K562 (cell line): ENCODE measurements at regions not wholly inside any gene's neighbourhood (a gene's known extent, or its start where the extent isn't known, plus 50 kb on each side); places are given as distances from the start of the nearest gene placed in this dataset.

Experiments used
- ATAC-seq: fragments of 200-7000 bp; cut with Tn5 transposase; 3 replicates; pipeline ENCODE4 v1.9.1; 2020; ENCODE audit warnings: moderate library complexity
- BruUV-seq: library from RNA; stranded (reverse); fragments of 400-500 nt; replicated peaks from 2 replicates; lab custom pipeline; 2021; lab: Mats Ljungman, UMichigan
- CTCF ChIA-PET: fragments of 300-600 bp; formaldehyde crosslinking; extraction: SDS; loops from one replicate; lab custom pipeline; 2021; ENCODE audit warnings: low intra/inter-chr PET ratio; lab: Yijun Ruan, JAX
- POLR2A ChIA-PET: fragments of 300-600, 350-650 bp; sonication (Branson Sonifier 250); formaldehyde crosslinking; extraction: SDS; loops from one replicate; lab custom pipeline; 2021; ENCODE audit warnings: antibody characterized with exemption, inconsistent platforms; lab: Yijun Ruan, JAX
- DNase-seq, 4 experiments: peaks; one replicate each; pipeline versions ENCODE4 v3.0.0 to v3.0.0-alpha.2; 2011 to 2018; ENCODE audit warnings: low spot score in 3 of 4, mixed read lengths in 3 of 4; ENCODE audit errors: extremely low read depth in 1 of 4
- FAIRE-seq: peaks from 2 replicates; lab custom pipeline; 2011; peaks lifted over from hg19 to GRCh38; lab: Jason Lieb, UNC
- H2AFZ ChIP-seq: 2 replicates; pipeline ENCODE4 v1.6.0; 2011; ENCODE audit warnings: low read depth, low read length, control low read depth, inconsistent platforms
- H3K27ac ChIP-seq: fragments of 200-600 bp; 3 replicates; pipeline ENCODE4 v1.8.0; 2011; ENCODE audit warnings: low read depth, mild to moderate bottlenecking, control low read depth, inconsistent platforms, low read length, moderate library complexity, mixed read lengths; ENCODE audit errors: extremely low read depth
- H3K27me3 ChIP-seq, 2 experiments: fragments of 300-600 bp in 1 of 2; 2 replicates in 1 of 2; 3 replicates in 1 of 2; pipeline versions ENCODE4 v1.6.0 to v1.8.0; 2011; ENCODE audit warnings: inconsistent platforms in 2 of 2, low read length in 2 of 2, mild to moderate bottlenecking in 1 of 2, mixed read lengths in 1 of 2, moderate library complexity in 1 of 2; ENCODE audit not compliant: control insufficient read depth in 2 of 2, insufficient read depth in 2 of 2
- H3K36me3 ChIP-seq: fragments of 300-600 bp; 3 replicates; pipeline ENCODE4 v1.8.0; 2011; ENCODE audit warnings: mild to moderate bottlenecking, low read length, inconsistent platforms; ENCODE audit not compliant: control insufficient read depth, insufficient read depth
- H3K4me1 ChIP-seq, 2 experiments: fragments of 200-600 bp in 1 of 2; replicated peaks in 1 of 2; 2 replicates in 1 of 2; 3 replicates in 1 of 2; pipeline versions ENCODE4 v1.5.1 to v1.8.0; 2011; ENCODE audit warnings: inconsistent platforms in 2 of 2, low read length in 2 of 2, mild to moderate bottlenecking in 1 of 2, mixed read lengths in 1 of 2, moderate library complexity in 1 of 2; ENCODE audit not compliant: control insufficient read depth in 2 of 2, insufficient read depth in 2 of 2
- H3K4me2 ChIP-seq: 2 replicates; pipeline ENCODE4 v1.6.1; 2011; ENCODE audit warnings: low read length, control low read depth, inconsistent platforms, mixed read lengths; ENCODE audit not compliant: insufficient read depth
- H3K4me3 ChIP-seq: fragments of 200-600 bp; sonication (generic), shearing (Covaris generic); 2 replicates; pipeline ENCODE4 v1.5.1; 2016; ENCODE audit warnings: control low read depth, inconsistent platforms
- H3K79me2 ChIP-seq: fragments of 200-600 bp; 3 replicates; pipeline ENCODE4 v1.8.0; 2011; ENCODE audit warnings: low read length, inconsistent platforms; ENCODE audit not compliant: control insufficient read depth, insufficient read depth
- H3K9ac ChIP-seq, 2 experiments: 2 replicates each; pipeline versions ENCODE4 v1.6.0 to v1.6.1; 2011; ENCODE audit warnings: low read depth in 2 of 2, low read length in 2 of 2, control low read depth in 1 of 2, inconsistent platforms in 1 of 2, mild to moderate bottlenecking in 1 of 2, mixed read lengths in 1 of 2; ENCODE audit not compliant: insufficient read depth in 1 of 2
- H3K9me1 ChIP-seq: one replicate; pipeline ENCODE4 v1.6.0; 2011; ENCODE audit warnings: inconsistent platforms, mild to moderate bottlenecking, low read length, moderate library complexity; ENCODE audit not compliant: control insufficient read depth, insufficient read depth
- H3K9me3 ChIP-seq: replicated peaks from 2 replicates; pipeline ENCODE4 v1.5.1; 2011; ENCODE audit warnings: low read depth, low read length, inconsistent platforms; ENCODE audit not compliant: control insufficient read depth, insufficient read depth
- H4K20me1 ChIP-seq: replicated peaks from 2 replicates; pipeline ENCODE4 v1.6.1; 2011; ENCODE audit warnings: low read length, inconsistent platforms, mixed read lengths; ENCODE audit not compliant: control insufficient read depth, insufficient read depth
- FOXA1 ChIP-seq: fragments of 450-650 bp; IDR thresholded peaks from 2 replicates; pipeline ENCODE4 v1.6.1; 2016; ENCODE audit warnings: mild to moderate bottlenecking, borderline replicate concordance
- HNRNPH1 ChIP-seq: fragments of 200-400 bp; formaldehyde crosslinking; optimal IDR thresholded peaks from 2 replicates; pipeline ENCODE3; 2017; ENCODE audit warnings: low read depth, mild to moderate bottlenecking, low read length, moderate library complexity
- MCM2 ChIP-seq: fragments of 450-650 bp; IDR thresholded peaks from 2 replicates; pipeline ENCODE4 v1.6.1; 2017; ENCODE audit warnings: low read depth, mild to moderate bottlenecking
- MIER1 ChIP-seq: fragments of 450-650 bp; IDR thresholded peaks from 2 replicates; pipeline ENCODE4 v1.6.1; 2016; ENCODE audit warnings: antibody characterized with exemption, mild to moderate bottlenecking, low read depth
- PTTG1 ChIP-seq: fragments of 450-650 bp; IDR thresholded peaks from 2 replicates; pipeline ENCODE4 v1.6.1; 2016; ENCODE audit warnings: low read depth, mild to moderate bottlenecking, missing genetic modification characterization, missing compliant biosample characterization
- SAFB ChIP-seq: fragments of 200-400 bp; formaldehyde crosslinking; IDR thresholded peaks from 2 replicates; pipeline ENCODE4 v1.6.1; 2017; ENCODE audit warnings: low read depth, low read length, borderline replicate concordance
- SAFB2 ChIP-seq: fragments of 200-400 bp; formaldehyde crosslinking; IDR thresholded peaks from 2 replicates; pipeline ENCODE4 v1.6.1; 2018; ENCODE audit warnings: borderline replicate concordance, low read length, low read depth, moderate library complexity; ENCODE audit not compliant: severe bottlenecking
- SMARCB1 ChIP-seq: IDR thresholded peaks from 2 replicates; pipeline ENCODE4 v1.6.1; 2011; ENCODE audit warnings: improper control_type of control experiment, low read depth; ENCODE audit not compliant: insufficient read length
- SRSF7 ChIP-seq: fragments of 200-400 bp; formaldehyde crosslinking; optimal IDR thresholded peaks from 2 replicates; pipeline ENCODE3; 2017; ENCODE audit warnings: mild to moderate bottlenecking, low read depth, low read length
- SUPT5H ChIP-seq: fragments of 450-650 bp; IDR thresholded peaks from 2 replicates; pipeline ENCODE4 v1.6.1; 2016
- TCFL5 ChIP-seq: fragments of 250-450 bp; sonication (Bioruptor Pico); conservative IDR thresholded peaks from 2 replicates; pipeline ENCODE4 v1.6.1; 2021; ENCODE audit warnings: mild to moderate bottlenecking, moderate library complexity, matching md5 sums
- THRAP3 ChIP-seq: fragments of 450-650 bp; IDR thresholded peaks from 2 replicates; pipeline ENCODE4 v1.6.1; 2016; ENCODE audit warnings: mild to moderate bottlenecking, inconsistent platforms, borderline replicate concordance
- ZBED1 ChIP-seq: IDR thresholded peaks from 2 replicates; pipeline ENCODE4 v1.6.1; 2014
- ZNF121 ChIP-seq: sonication (generic); formaldehyde crosslinking; conservative IDR thresholded peaks from 2 replicates; pipeline ENCODE4 v1.8.0; 2022; ENCODE audit warnings: missing genetic modification reagents
- ZNF175 ChIP-seq: fragments of 200-800 bp; sonication (Bioruptor generic); IDR thresholded peaks from 2 replicates; pipeline ENCODE4 v1.6.1; 2016; ENCODE audit warnings: low read depth, mild to moderate bottlenecking, missing genetic modification characterization, missing compliant biosample characterization
- ZNF23 ChIP-seq: fragments of 250-450 bp; sonication (Bioruptor Pico); IDR thresholded peaks from 2 replicates; pipeline ENCODE4 v1.4.0; 2020; ENCODE audit warnings: mild to moderate bottlenecking
- ZNF778 ChIP-seq: fragments of 450-650 bp; formaldehyde crosslinking; IDR thresholded peaks from 2 replicates; pipeline ENCODE4 v1.4.0; 2020; ENCODE audit warnings: mild to moderate bottlenecking, moderate library complexity
- in situ Hi-C: fragments of 300-500 bp; cut with MboI; formaldehyde crosslinking; loops from 4 replicates; pipeline ENCODE4 v1.15.0; 2018; ENCODE audit warnings: inconsistent platforms, mixed read lengths
- intact Hi-C: fragments of 100-400 bp; cut with micrococcal nuclease; formaldehyde crosslinking; loops from 2 replicates; pipeline ENCODE4 v1.14.2; 2022
- TF ChIP-seq, protein P1 (sequence below): conservative IDR thresholded peaks from 2 replicates; pipeline ENCODE4 v1.6.1; 2011; ENCODE audit warnings: low read depth, mild to moderate bottlenecking, low read length; ENCODE audit not compliant: control insufficient read depth
- TF ChIP-seq, protein P2 (sequence below): fragments of 250-450 bp; sonication (Bioruptor Pico); IDR thresholded peaks from 2 replicates; pipeline ENCODE4 v1.6.1; 2021; ENCODE audit warnings: mild to moderate bottlenecking
- TF ChIP-seq, protein P3 (sequence below): fragments of 250-450 bp; sonication (Bioruptor Pico); IDR thresholded peaks from 2 replicates; pipeline ENCODE4 v1.5.0; 2021
- TF ChIP-seq, protein P4 (sequence below): fragments of 250-450 bp; sonication (Bioruptor Pico); IDR thresholded peaks from 2 replicates; pipeline ENCODE4 v1.5.0; 2020; ENCODE audit warnings: mild to moderate bottlenecking, borderline replicate concordance

DNA sequence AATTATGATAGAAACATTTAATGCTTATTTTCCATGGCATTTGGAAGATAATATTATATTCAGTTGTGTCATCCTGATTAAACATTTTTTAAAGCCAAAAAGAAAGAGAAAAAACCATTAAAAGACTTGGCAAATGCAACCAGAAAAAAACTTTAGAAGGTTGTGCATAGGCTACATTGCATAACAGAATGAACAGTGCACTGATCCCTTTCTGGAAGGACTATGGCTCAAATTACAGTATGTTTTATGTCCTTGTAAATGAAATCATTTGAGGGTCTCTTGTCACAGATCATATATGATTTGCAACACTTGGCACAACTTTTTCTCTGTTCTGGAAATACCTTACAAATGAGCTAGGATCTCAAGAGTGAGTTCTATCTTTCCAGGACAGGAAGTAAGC, 275.2 kb upstream of the FLRT2 start (continued):
- TF ChIP-seq MCM2 (no peak), SRSF7 (no peak), SUPT5H (no peak), SMARCB1 (no peak), FOXA1 (no peak), PTTG1 (tag) (no peak), ZNF778 (CRISPR knock-in tag) (no peak), ZBED1 (no peak)
- TF ChIP-seq, protein P1, sequence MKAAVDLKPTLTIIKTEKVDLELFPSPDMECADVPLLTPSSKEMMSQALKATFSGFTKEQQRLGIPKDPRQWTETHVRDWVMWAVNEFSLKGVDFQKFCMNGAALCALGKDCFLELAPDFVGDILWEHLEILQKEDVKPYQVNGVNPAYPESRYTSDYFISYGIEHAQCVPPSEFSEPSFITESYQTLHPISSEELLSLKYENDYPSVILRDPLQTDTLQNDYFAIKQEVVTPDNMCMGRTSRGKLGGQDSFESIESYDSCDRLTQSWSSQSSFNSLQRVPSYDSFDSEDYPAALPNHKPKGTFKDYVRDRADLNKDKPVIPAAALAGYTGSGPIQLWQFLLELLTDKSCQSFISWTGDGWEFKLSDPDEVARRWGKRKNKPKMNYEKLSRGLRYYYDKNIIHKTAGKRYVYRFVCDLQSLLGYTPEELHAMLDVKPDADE = no peak

DNA sequence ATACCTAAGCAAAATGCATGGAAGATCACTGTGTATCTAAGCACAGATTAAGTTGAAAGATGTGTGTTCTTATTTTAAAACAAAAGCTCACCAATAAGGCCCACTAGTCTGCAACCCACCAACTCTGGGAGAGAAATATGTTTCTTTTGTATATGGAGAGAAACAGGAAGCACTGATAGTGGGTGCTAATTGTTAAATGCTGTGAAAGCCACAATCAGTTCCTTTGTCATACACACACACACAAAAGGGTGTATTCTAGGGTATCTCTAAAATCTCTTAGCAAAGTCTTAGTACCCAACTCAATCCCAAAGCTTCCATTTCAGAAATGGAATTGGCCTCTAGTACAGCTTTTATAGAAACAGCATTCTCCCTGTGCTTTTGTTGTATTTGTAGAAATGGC, 272.7 kb upstream of the FLRT2 start:
- in situ Hi-C loops (no loop called here), intact Hi-C loops (no loop called here)
- no peak overlapping the region for H3K9ac ChIP-seq
- POLR2A ChIA-PET = no interaction called here
- no peak overlapping the region for H3K4me3 ChIP-seq
- no peaks in the 10 kb centered on the region for H3K9me3 ChIP-seq
- H4K20me1 ChIP-seq = no peaks in the 10 kb centered on the region
- H3K27me3 ChIP-seq = no peaks in the 10 kb centered on the region
- no peak overlapping the region for H3K27ac ChIP-seq
- no TSS peak for BruUV-seq
- DNase-seq (no peak), FAIRE-seq (no peak), ATAC-seq (no peak)
- no peaks in the 10 kb centered on the region for H3K79me2 ChIP-seq
- H2AFZ ChIP-seq = no peak overlapping the region
- H3K4me1 ChIP-seq = no peaks in the 10 kb centered on the region
- no peak overlapping the region for H3K4me2 ChIP-seq
- CTCF ChIA-PET = no interaction called here
- H3K9me1 ChIP-seq = no peaks in the 10 kb centered on the region
- H3K36me3 ChIP-seq = no peaks in the 10 kb centered on the region
- TF ChIP-seq, protein P2, sequence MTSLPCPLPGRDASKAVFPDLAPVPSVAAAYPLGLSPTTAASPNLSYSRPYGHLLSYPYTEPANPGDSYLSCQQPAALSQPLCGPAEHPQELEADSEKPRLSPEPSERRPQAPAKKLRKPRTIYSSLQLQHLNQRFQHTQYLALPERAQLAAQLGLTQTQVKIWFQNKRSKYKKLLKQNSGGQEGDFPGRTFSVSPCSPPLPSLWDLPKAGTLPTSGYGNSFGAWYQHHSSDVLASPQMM = no peak
- TF ChIP-seq SAFB = no peak
- no peak for TF ChIP-seq ZNF121 (CRISPR knock-in tag)
- no peak for TF ChIP-seq HNRNPH1
- no peak for TF ChIP-seq THRAP3
- TF ChIP-seq, protein P3, sequence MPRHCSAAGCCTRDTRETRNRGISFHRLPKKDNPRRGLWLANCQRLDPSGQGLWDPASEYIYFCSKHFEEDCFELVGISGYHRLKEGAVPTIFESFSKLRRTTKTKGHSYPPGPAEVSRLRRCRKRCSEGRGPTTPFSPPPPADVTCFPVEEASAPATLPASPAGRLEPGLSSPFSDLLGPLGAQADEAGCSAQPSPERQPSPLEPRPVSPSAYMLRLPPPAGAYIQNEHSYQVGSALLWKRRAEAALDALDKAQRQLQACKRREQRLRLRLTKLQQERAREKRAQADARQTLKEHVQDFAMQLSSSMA (CRISPR knock-in tag) = no peak
- TF ChIP-seq, protein P4, sequence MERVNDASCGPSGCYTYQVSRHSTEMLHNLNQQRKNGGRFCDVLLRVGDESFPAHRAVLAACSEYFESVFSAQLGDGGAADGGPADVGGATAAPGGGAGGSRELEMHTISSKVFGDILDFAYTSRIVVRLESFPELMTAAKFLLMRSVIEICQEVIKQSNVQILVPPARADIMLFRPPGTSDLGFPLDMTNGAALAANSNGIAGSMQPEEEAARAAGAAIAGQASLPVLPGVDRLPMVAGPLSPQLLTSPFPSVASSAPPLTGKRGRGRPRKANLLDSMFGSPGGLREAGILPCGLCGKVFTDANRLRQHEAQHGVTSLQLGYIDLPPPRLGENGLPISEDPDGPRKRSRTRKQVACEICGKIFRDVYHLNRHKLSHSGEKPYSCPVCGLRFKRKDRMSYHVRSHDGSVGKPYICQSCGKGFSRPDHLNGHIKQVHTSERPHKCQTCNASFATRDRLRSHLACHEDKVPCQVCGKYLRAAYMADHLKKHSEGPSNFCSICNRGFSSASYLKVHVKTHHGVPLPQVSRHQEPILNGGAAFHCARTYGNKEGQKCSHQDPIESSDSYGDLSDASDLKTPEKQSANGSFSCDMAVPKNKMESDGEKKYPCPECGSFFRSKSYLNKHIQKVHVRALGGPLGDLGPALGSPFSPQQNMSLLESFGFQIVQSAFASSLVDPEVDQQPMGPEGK (CRISPR knock-in tag) = no peak
- no peak for TF ChIP-seq ZNF23 (CRISPR knock-in tag)
- TF ChIP-seq MIER1 = no peak
- TF ChIP-seq SAFB2 = no peak
- TF ChIP-seq ZNF175 (CRISPR knock-in tag) = no peak
- no peak for TF ChIP-seq TCFL5 (CRISPR knock-in tag)
